NT2/D1 (cell line): ENCODE measurements at regions not wholly inside any gene's neighbourhood (a gene's known extent, or its start where the extent isn't known, plus 50 kb on each side); places are given as distances from the start of the nearest gene placed in this dataset.

ENCODE experiments used
- YY1 ChIP-seq: IDR thresholded peaks from 2 replicates; pipeline ENCODE4 v1.6.1; 2011; ENCODE audit not compliant: insufficient read length, insufficient read depth
- ZNF274 ChIP-seq: IDR thresholded peaks from 2 replicates; pipeline ENCODE4 v1.6.1; 2011; ENCODE audit warnings: mild to moderate bottlenecking, low read depth, low read length

- TF ChIP-seq ZNF274 (no peak), YY1 (no peak)
Measured at GRCh38 chr13:99798756-99799155, 172.8 kb downstream of the ZIC5 start.
